ENCODE measurements at regions not wholly inside any gene's neighbourhood (a gene's known extent, or its start where the extent isn't known, plus 50 kb on each side); places are given as distances from the start of the nearest gene placed in this dataset.

DNA sequence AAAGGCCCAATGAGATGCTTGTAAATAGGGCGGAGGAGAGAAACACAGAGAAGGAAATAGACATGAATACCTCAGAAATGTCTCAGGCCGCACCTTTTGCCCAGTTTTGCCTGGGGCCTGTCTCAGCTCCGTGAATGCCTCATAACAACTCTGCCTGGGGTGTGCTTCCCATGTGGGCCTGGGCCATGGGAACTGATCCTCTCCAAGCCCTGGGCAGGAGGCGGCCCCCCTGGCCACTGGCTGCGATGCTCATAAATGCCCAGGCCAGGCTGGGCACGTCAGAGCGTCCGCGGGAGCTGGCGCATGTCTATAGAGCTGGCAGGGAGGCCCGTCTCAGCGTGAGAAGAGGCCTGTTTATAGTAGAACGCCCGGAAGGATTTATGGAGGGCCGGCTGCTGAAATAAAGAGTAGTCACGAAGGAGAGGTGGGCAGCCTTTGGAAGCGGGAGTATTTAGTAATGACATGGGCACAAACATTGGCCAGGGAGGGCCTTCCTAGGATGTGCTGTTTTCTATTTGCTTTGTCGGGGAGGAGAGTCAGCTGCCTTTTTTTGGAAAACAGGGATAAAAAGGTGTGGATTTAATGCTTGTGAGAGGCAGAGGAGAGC, 85.9 kb upstream of the IGF1R start:
- H3K27ac ChIP-seq (ENCODE audit: low read length in 2 of 2): no peak overlapping the region
- Mint-ChIP-seq H3K27me3 (peaks cover 18% of the 10 kb centered on the region), H3K4me1 (no peaks in the 10 kb centered on the region), H3K27ac (no peak overlapping the region), H3K4me3 (no peak overlapping the region), H3K9me3 (ENCODE audit: insufficient read depth) (no peaks in the 10 kb centered on the region)
- ATAC-seq (ENCODE audit: low read depth) (no peak), DNase-seq (no peak)
- no peak for TF ChIP-seq CTCF (IDR thresholded peaks at IDR 0.05)
- TF ChIP-seq EZH2 (IDR thresholded peaks at IDR 0.05; ENCODE audit: borderline replicate concordance, insufficient read depth, low read depth, low read length, poor library complexity, severe bottlenecking): no peak
- H3K4me1 ChIP-seq (ENCODE audit: control insufficient read depth in 2 of 2, insufficient read depth in 2 of 2, low read length in 2 of 2): no peaks in the 10 kb centered on the region
- H3K36me3 ChIP-seq (replicated peaks in 1 of 2; ENCODE audit: control extremely low read depth in 1 of 2, control insufficient read depth in 1 of 2, extremely low read depth in 1 of 2, insufficient read depth in 2 of 2, low read length in 1 of 2): no peaks in the 10 kb centered on the region
- no peaks in the 10 kb centered on the region for H3K79me2 ChIP-seq (ENCODE audit: control insufficient read depth, insufficient read depth, low read length)
- no peaks in the 10 kb centered on the region for H3K27me3 ChIP-seq (replicated peaks in 1 of 4; ENCODE audit: control extremely low read depth in 1 of 4, control insufficient read depth in 3 of 4, insufficient read depth in 4 of 4, low read length in 3 of 4)
- H3K9ac ChIP-seq (ENCODE audit: low read length): no peak overlapping the region
- intact Hi-C loops (cut with micrococcal nuclease): no loop called here
- ChIA-PET POLR2A (no interaction called here), CTCF (interaction anchor here (0.7 kb wide), 1 partner anchor 72 kb away, joined by 3 read pairs; no protein-coding TSS in a partner anchor)
- H3K4me2 ChIP-seq (replicated peaks; ENCODE audit: low read depth, low read length, poor library complexity, severe bottlenecking): no peak overlapping the region
- no peak overlapping the region for H3K4me3 ChIP-seq (ENCODE audit: control extremely low read depth in 1 of 5, extremely low read depth in 1 of 5, insufficient read depth in 1 of 5, low read depth in 2 of 5, low read length in 4 of 5)
- H4K20me1 ChIP-seq (ENCODE audit: control insufficient read depth, insufficient read depth, low read length, poor library complexity, severe bottlenecking): no peaks in the 10 kb centered on the region
- 94% methylated on average over 18 of the region's 18 CpGs for WGBS (ENCODE audit: insufficient coverage)
- H2AFZ ChIP-seq (ENCODE audit: insufficient read depth, low read depth, low read length, poor library complexity, severe bottlenecking): no peak overlapping the region
- no peaks in the 10 kb centered on the region for H3K9me3 ChIP-seq (ENCODE audit: control extremely low read depth in 1 of 3, control insufficient read depth in 2 of 3, insufficient read depth in 1 of 3, low read length in 2 of 3)

GRCh38 chr15:98565566-98565965, 82.8 kb upstream of the IGF1R start:
- CTCF ChIA-PET: no interaction called here
- Mint-ChIP-seq H3K27ac (no peak overlapping the region), H3K9me3 (ENCODE audit: insufficient read depth) (no peaks in the 10 kb centered on the region), H3K4me1 (no peaks in the 10 kb centered on the region), H3K4me3 (no peak overlapping the region), H3K27me3 (peaks cover 14% of the 10 kb centered on the region)
- no peak overlapping the region for H2AFZ ChIP-seq (ENCODE audit: insufficient read depth, low read depth, low read length, poor library complexity, severe bottlenecking)
- H3K27me3 ChIP-seq (replicated peaks in 1 of 4; ENCODE audit: control extremely low read depth in 1 of 4, control insufficient read depth in 3 of 4, insufficient read depth in 4 of 4, low read length in 3 of 4): no peaks in the 10 kb centered on the region
- no peak overlapping the region for H3K4me3 ChIP-seq (ENCODE audit: control extremely low read depth in 1 of 5, extremely low read depth in 1 of 5, insufficient read depth in 1 of 5, low read depth in 2 of 5, low read length in 4 of 5)
- H3K79me2 ChIP-seq (ENCODE audit: control insufficient read depth, insufficient read depth, low read length): no peaks in the 10 kb centered on the region
- no peaks in the 10 kb centered on the region for H3K36me3 ChIP-seq (replicated peaks in 1 of 2; ENCODE audit: control extremely low read depth in 1 of 2, control insufficient read depth in 1 of 2, extremely low read depth in 1 of 2, insufficient read depth in 2 of 2, low read length in 1 of 2)
- no peaks in the 10 kb centered on the region for H4K20me1 ChIP-seq (ENCODE audit: control insufficient read depth, insufficient read depth, low read length, poor library complexity, severe bottlenecking)
- no peaks in the 10 kb centered on the region for H3K9me3 ChIP-seq (ENCODE audit: control extremely low read depth in 1 of 3, control insufficient read depth in 2 of 3, insufficient read depth in 1 of 3, low read length in 2 of 3)
- no peak overlapping the region for H3K4me2 ChIP-seq (replicated peaks; ENCODE audit: low read depth, low read length, poor library complexity, severe bottlenecking)
- POLR2A ChIA-PET: no interaction called here
- H3K27ac ChIP-seq (ENCODE audit: low read length in 2 of 2): no peak overlapping the region
- intact Hi-C loops (cut with micrococcal nuclease): no loop called here
- ATAC-seq (ENCODE audit: low read depth) (no peak), DNase-seq (no peak)
- no peak overlapping the region for H3K9ac ChIP-seq (ENCODE audit: low read length)
- WGBS (ENCODE audit: insufficient coverage): 94% methylated on average over 11 of the region's 12 CpGs
- TF ChIP-seq CTCF (IDR thresholded peaks at IDR 0.05): no peak
- no peak for TF ChIP-seq EZH2 (IDR thresholded peaks at IDR 0.05; ENCODE audit: borderline replicate concordance, insufficient read depth, low read depth, low read length, poor library complexity, severe bottlenecking)
- H3K4me1 ChIP-seq (ENCODE audit: control insufficient read depth in 2 of 2, insufficient read depth in 2 of 2, low read length in 2 of 2): no peaks in the 10 kb centered on the region
